Endothelial cell (in vitro differentiated cells): ENCODE measurements at regions not wholly inside any gene's neighbourhood (a gene's known extent, or its start where the extent isn't known, plus 50 kb on each side); places are given as distances from the start of the nearest gene placed in this dataset.

Experiments
- DNase-seq: peaks from one replicate; pipeline ENCODE4 v3.0.0; 2021; ENCODE audit warnings: low spot score
- H3K27ac Mint-ChIP-seq: one replicate; pipeline ENCODE4 v1.8.0; 2021; ENCODE audit warnings: mixed read lengths, inconsistent platforms; ENCODE audit not compliant: unreplicated experiment
- H3K27me3 Mint-ChIP-seq: one replicate; pipeline ENCODE4 v1.8.0; 2021; ENCODE audit warnings: mild to moderate bottlenecking, moderate library complexity, mixed read lengths, inconsistent platforms; ENCODE audit not compliant: unreplicated experiment
- H3K36me3 Mint-ChIP-seq: one replicate; pipeline ENCODE4 v1.8.0; 2021; ENCODE audit warnings: mild to moderate bottlenecking, low read depth, mixed read lengths, inconsistent platforms; ENCODE audit not compliant: unreplicated experiment
- H3K4me1 Mint-ChIP-seq: one replicate; pipeline ENCODE4 v1.8.0; 2021; ENCODE audit warnings: mild to moderate bottlenecking, mixed read lengths, inconsistent platforms; ENCODE audit not compliant: unreplicated experiment
- H3K4me3 Mint-ChIP-seq: one replicate; pipeline ENCODE4 v1.8.0; 2021; ENCODE audit warnings: mild to moderate bottlenecking, mixed read lengths, inconsistent platforms; ENCODE audit not compliant: unreplicated experiment
- H3K9me3 Mint-ChIP-seq: one replicate; pipeline ENCODE4 v1.8.0; 2021; ENCODE audit warnings: mixed read lengths, inconsistent platforms; ENCODE audit not compliant: unreplicated experiment
- CTCF ChIP-seq: fragments of 200-600 bp; sonication (generic); IDR thresholded peaks from one replicate; pipeline ENCODE4 v1.5.0; 2021; ENCODE audit warnings: antibody characterized with exemption; ENCODE audit not compliant: unreplicated experiment

DNA sequence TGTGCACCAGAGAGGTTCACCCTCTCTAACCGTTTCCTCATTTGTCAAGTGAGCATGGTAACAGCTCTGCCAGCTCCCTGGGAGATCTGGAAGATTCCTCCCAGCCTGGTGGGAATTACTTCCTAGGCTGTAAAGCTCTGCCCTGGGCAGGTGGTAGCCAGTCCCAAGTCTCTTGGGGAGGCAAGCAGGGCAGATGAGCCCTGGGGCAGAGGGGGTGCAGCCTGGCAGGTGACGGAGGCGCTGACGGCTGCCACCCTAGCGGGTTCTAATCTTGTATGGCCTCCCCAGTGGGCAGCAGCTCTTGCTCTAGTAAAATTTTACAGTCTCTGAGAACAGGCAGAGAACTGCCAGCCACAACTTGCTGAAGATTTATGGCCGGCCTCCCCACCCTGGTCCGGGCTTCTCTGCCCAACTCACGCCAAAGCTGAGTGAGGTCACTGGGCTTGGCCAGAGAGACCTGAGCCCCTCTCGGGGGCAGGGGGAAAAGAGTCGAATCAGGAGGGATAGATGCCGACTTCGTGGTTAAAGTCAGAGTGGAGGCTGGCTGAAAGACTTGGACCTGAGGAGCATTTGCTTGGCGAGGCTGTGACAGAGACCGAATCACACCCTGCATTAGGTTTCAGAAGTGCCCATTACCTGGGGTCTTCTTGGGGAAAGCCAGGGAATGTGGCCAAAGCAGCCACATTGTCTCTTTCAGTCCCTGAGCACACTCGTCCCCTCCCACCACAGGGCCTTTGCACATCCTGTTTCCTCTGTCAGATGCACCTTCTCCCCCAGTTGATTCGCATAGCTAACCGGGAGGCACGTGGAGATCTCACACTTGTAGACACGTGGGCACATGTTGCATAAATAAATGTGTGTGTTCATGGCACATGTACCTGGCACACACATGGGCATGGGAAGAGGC is 188.2 kb downstream of the MN1 start:
- Mint-ChIP-seq H3K27me3 (peaks cover 6% of the 10 kb centered on the region), H3K4me3 (peak overlapping the region; percentile 16), H3K36me3 (no peaks in the 10 kb centered on the region), H3K27ac (no peak overlapping the region), H3K4me1 (peaks cover 18% of the 10 kb centered on the region), H3K9me3 (no peaks in the 10 kb centered on the region)
- DNase-seq = no peak
- no peak for TF ChIP-seq CTCF

- H3K36me3 Mint-ChIP-seq = no peaks in the 10 kb centered on the region
- no peak for DNase-seq
- peak overlapping the region; percentile 16 for H3K4me3 Mint-ChIP-seq
- peaks cover 6% of the 10 kb centered on the region for H3K27me3 Mint-ChIP-seq
- H3K9me3 Mint-ChIP-seq = no peaks in the 10 kb centered on the region
- peaks cover 18% of the 10 kb centered on the region for H3K4me1 Mint-ChIP-seq
- H3K27ac Mint-ChIP-seq = no peak overlapping the region
- TF ChIP-seq CTCF = no peak
Observed at GRCh38 chr22:27614006-27614649, 187.4 kb downstream of the MN1 start.

DNA sequence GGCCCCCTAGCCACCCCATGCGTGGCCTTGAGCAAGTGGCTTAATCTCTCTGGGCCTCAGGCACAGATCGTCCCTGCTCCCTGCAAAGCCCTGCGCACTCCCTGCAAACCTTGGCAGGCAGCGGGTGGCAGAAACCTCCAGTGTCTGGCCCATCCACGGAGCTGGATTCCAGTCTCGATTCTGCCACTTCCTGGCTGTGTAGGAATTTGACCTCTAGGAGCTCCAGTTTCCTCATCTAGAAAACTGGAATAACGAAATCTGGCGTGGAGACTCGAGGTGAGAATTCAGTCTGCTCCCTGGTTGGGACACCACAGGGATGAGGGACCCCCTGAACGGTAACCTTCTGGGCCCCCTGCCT is 186.9 kb downstream of the MN1 start:
- no peak for DNase-seq
- TF ChIP-seq CTCF = no peak
- H3K4me1 Mint-ChIP-seq = peaks cover 18% of the 10 kb centered on the region
- no peaks in the 10 kb centered on the region for H3K9me3 Mint-ChIP-seq
- no peaks in the 10 kb centered on the region for H3K36me3 Mint-ChIP-seq
- H3K27ac Mint-ChIP-seq = no peak overlapping the region
- peaks cover 6% of the 10 kb centered on the region for H3K27me3 Mint-ChIP-seq
- no peak overlapping the region for H3K4me3 Mint-ChIP-seq

DNA sequence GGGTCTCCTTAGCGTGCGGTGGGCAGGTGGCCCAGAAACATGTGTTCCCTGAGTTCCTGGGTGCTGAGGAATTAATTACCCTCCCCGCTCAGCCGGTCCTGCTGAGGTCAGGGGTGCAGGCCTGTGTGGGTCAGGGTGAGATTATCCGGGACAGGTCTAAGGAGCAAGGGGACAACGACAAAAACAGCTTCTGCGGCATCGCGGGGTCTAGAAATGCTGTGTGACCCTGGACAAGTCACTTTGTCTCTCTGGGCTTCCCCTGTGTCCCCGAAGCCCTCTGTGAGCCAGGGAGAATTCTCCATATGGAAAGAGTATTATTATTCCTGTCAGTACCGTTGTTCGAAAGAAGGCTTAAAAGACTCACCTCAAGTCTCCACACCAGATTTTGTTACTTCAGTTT is 186.1 kb downstream of the MN1 start:
- H3K27ac Mint-ChIP-seq = no peak overlapping the region
- no peak for DNase-seq
- H3K9me3 Mint-ChIP-seq = no peaks in the 10 kb centered on the region
- H3K27me3 Mint-ChIP-seq = peaks cover 8% of the 10 kb centered on the region
- H3K36me3 Mint-ChIP-seq = no peaks in the 10 kb centered on the region
- H3K4me3 Mint-ChIP-seq = no peak overlapping the region
- H3K4me1 Mint-ChIP-seq = peaks cover 18% of the 10 kb centered on the region
- TF ChIP-seq CTCF = no peak

- Mint-ChIP-seq H3K27me3 (peaks cover 13% of the 10 kb centered on the region), H3K9me3 (no peaks in the 10 kb centered on the region), H3K27ac (no peak overlapping the region), H3K4me3 (no peak overlapping the region), H3K4me1 (peaks cover 18% of the 10 kb centered on the region), H3K36me3 (no peaks in the 10 kb centered on the region)
- no peak for DNase-seq
- TF ChIP-seq CTCF = no peak
Observed at GRCh38 chr22:27616033-27616432, 185.5 kb downstream of the MN1 start.
